ENCODE measurements at regions not wholly inside any gene's neighbourhood (a gene's known extent, or its start where the extent isn't known, plus 50 kb on each side); places are given as distances from the start of the nearest gene placed in this dataset.

- TF ChIP-seq GATA2 (IDR thresholded peaks at IDR 0.05; ENCODE audit: low read depth, low read length): no peak
- TF ChIP-seq GATA3 (IDR thresholded peaks at IDR 0.05; ENCODE audit: low read depth, low read length): no peak
These were observed 71.3 kb upstream of the DGKB start for GRCh38 chr7:14973712-14974428.

Measured in SH-SY5Y (cell line).